Type B pancreatic cell (in vitro differentiated cells): ENCODE measurements at regions not wholly inside any gene's neighbourhood (a gene's known extent, or its start where the extent isn't known, plus 50 kb on each side); places are given as distances from the start of the nearest gene placed in this dataset.

Experiments used
- DNase-seq: peaks from one replicate; pipeline ENCODE4 v3.0.0; 2021; ENCODE audit warnings: mixed read lengths; ENCODE audit not compliant: unreplicated experiment; ENCODE audit errors: extremely low spot score
- H3K27ac Mint-ChIP-seq: 2 replicates; pipeline ENCODE4 v1.8.0; 2021; ENCODE audit warnings: mild to moderate bottlenecking, mixed read lengths
- H3K27me3 Mint-ChIP-seq: 2 replicates; pipeline ENCODE4 v1.8.0; 2021; ENCODE audit warnings: mixed read lengths
- H3K36me3 Mint-ChIP-seq: 2 replicates; pipeline ENCODE4 v1.8.0; 2021; ENCODE audit warnings: mixed read lengths
- H3K4me1 Mint-ChIP-seq: one replicate; pipeline ENCODE4 v1.8.0; 2021; ENCODE audit warnings: mixed read lengths; ENCODE audit not compliant: unreplicated experiment
- H3K4me3 Mint-ChIP-seq: 2 replicates; pipeline ENCODE4 v1.8.0; 2021; ENCODE audit warnings: mild to moderate bottlenecking, mixed read lengths
- H3K9me3 Mint-ChIP-seq: 2 replicates; pipeline ENCODE4 v1.8.0; 2021; ENCODE audit warnings: mixed read lengths
- CTCF ChIP-seq: fragments of 200-600 bp; sonication (generic); conservative IDR thresholded peaks from 2 replicates; pipeline ENCODE4 v1.5.0; 2021; ENCODE audit warnings: antibody characterized with exemption, mild to moderate bottlenecking

DNA sequence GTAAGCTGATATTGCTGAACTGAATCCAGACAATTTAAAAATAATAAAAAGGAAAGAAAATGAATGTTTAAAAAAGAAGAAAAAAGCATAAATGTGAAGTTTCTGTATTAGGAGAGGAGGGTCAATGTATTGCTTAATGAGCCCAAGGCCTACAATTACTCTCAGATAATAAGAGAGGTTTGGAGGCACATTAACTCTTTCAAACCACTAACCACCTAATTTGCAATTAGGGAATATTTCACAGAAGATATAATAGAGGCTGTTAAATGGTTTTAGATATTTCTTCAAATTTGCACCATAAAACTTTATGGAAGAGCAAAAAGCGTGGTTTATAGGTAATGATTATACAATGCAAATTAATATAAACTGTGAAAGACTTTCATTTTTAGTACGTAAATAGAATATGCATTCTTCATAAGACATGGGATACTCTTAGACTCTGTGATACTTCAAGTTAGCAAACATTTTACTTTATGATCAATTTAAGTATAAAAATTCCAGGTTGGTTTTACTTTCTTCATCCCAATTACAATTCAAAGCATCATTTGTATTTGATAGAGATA lies 364.2 kb upstream of the GALNTL6 start:
- Mint-ChIP-seq H3K4me3 (no peak overlapping the region), H3K9me3 (no peaks in the 10 kb centered on the region), H3K4me1 (no peaks in the 10 kb centered on the region), H3K27ac (no peak overlapping the region), H3K36me3 (no peaks in the 10 kb centered on the region), H3K27me3 (no peaks in the 10 kb centered on the region)
- DNase-seq, result no peak
- no peak for TF ChIP-seq CTCF

DNA sequence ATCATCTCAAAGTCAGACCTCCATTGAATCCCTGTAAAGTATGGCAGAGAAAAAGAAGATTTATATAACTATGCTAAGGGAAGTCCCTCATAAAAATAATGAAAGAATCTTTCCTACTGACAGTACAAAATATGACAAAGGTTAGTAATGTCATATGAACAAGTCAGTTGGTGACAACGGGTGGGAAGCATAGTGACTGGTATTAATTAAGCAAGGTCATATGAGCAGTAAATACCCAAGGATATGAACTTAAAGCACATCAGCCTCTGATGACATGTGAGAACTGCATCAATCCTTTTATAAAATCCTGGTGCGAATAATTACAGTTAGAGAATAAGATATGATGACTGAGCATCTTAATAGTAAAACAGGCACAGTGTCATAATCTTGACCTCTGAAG lies 364.8 kb upstream of the GALNTL6 start:
- H3K4me3 Mint-ChIP-seq, result no peak overlapping the region
- H3K9me3 Mint-ChIP-seq, result no peaks in the 10 kb centered on the region
- no peaks in the 10 kb centered on the region for H3K27me3 Mint-ChIP-seq
- H3K4me1 Mint-ChIP-seq, result no peaks in the 10 kb centered on the region
- no peak overlapping the region for H3K27ac Mint-ChIP-seq
- DNase-seq, result no peak
- H3K36me3 Mint-ChIP-seq, result no peaks in the 10 kb centered on the region
- no peak for TF ChIP-seq CTCF

GRCh38 chr4:171441300-171441941 lies 371.8 kb upstream of the GALNTL6 start:
- H3K9me3 Mint-ChIP-seq, result no peaks in the 10 kb centered on the region
- no peaks in the 10 kb centered on the region for H3K27me3 Mint-ChIP-seq
- H3K36me3 Mint-ChIP-seq, result no peaks in the 10 kb centered on the region

GRCh38 chr4:171433674-171434073 lies 379.5 kb upstream of the GALNTL6 start:
- DNase-seq, result no peak
- no peaks in the 10 kb centered on the region for H3K36me3 Mint-ChIP-seq

More at GRCh38 chr4:171441300-171441941, 371.8 kb upstream of the GALNTL6 start:
- H3K27ac Mint-ChIP-seq, result no peak overlapping the region
- H3K4me1 Mint-ChIP-seq, result no peaks in the 10 kb centered on the region
- DNase-seq, result no peak
- no peak overlapping the region for H3K4me3 Mint-ChIP-seq
- no peak for TF ChIP-seq CTCF

DNA sequence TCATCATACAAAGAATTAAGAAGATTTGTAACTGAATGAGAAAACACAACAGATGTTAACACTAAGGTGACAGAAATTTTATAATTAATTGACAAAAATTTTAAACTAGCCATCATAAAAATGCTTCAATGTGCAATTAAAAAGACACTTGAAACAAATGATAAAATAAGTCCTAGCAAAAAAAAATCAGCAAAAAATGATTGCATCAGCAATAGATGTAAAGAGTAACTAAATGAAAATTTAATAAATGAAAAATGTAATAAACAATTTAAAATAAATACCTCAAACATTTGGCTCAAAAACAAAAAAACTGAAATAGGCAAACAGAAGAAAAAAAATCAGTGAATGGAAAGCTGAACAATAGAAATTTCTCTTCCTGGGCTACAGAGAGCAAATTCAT lies 380.7 kb upstream of the GALNTL6 start:
- no peak overlapping the region for H3K27ac Mint-ChIP-seq
- H3K9me3 Mint-ChIP-seq, result no peaks in the 10 kb centered on the region
- H3K36me3 Mint-ChIP-seq, result no peaks in the 10 kb centered on the region
- no peaks in the 10 kb centered on the region for H3K4me1 Mint-ChIP-seq
- no peak overlapping the region for H3K4me3 Mint-ChIP-seq
- DNase-seq, result no peak
- no peak for TF ChIP-seq CTCF
- H3K27me3 Mint-ChIP-seq, result no peaks in the 10 kb centered on the region

More at GRCh38 chr4:171433674-171434073, 379.5 kb upstream of the GALNTL6 start:
- Mint-ChIP-seq H3K27me3 (no peaks in the 10 kb centered on the region), H3K4me3 (no peak overlapping the region), H3K4me1 (no peaks in the 10 kb centered on the region), H3K9me3 (no peaks in the 10 kb centered on the region), H3K27ac (no peak overlapping the region)
- TF ChIP-seq CTCF, result peak; percentile 61
